Choroid plexus epithelial cell (primary cell): ENCODE measurements at regions not wholly inside any gene's neighbourhood (a gene's known extent, or its start where the extent isn't known, plus 50 kb on each side); places are given as distances from the start of the nearest gene placed in this dataset.

Experiments
- DNase-seq: peaks from one replicate; pipeline ENCODE4 v3.0.0-alpha.2; 2010; ENCODE audit warnings: low read depth
- H3K4me3 ChIP-seq: 2 replicates; pipeline ENCODE4 v1.5.1; 2011; ENCODE audit warnings: low read depth, mild to moderate bottlenecking, control low read depth, low read length, moderate library complexity
- CTCF ChIP-seq: conservative IDR thresholded peaks from 2 replicates; pipeline ENCODE4 v1.5.1; 2011; ENCODE audit warnings: low read depth, mild to moderate bottlenecking, control low read depth, inconsistent platforms, low read length, moderate library complexity

- no peak for TF ChIP-seq CTCF
- no peak for DNase-seq
- H3K4me3 ChIP-seq, result no peak overlapping the region
These were observed 443.1 kb upstream of the FMR1 start for GRCh38 chrX:147468600-147468999.

GRCh38 chrX:147476008-147476407, 435.7 kb upstream of the FMR1 start:
- no peak for TF ChIP-seq CTCF
- DNase-seq, result peak; percentile 1
- no peak overlapping the region for H3K4me3 ChIP-seq

- DNase-seq, result no peak
- H3K4me3 ChIP-seq, result no peak overlapping the region
- TF ChIP-seq CTCF, result no peak
These were observed 432.8 kb upstream of the FMR1 start for GRCh38 chrX:147478899-147479298.

- no peak for TF ChIP-seq CTCF
- H3K4me3 ChIP-seq, result no peak overlapping the region
- DNase-seq, result no peak
These were observed 426.5 kb upstream of the FMR1 start for GRCh38 chrX:147485207-147485606.

GRCh38 chrX:147494365-147494764, 417.4 kb upstream of the FMR1 start:
- no peak for TF ChIP-seq CTCF
- DNase-seq, result no peak
- no peak overlapping the region for H3K4me3 ChIP-seq

- no peak for DNase-seq
- H3K4me3 ChIP-seq, result no peak overlapping the region
- no peak for TF ChIP-seq CTCF
These were observed 412.9 kb upstream of the FMR1 start for GRCh38 chrX:147498796-147499195.

- TF ChIP-seq CTCF, result no peak
- DNase-seq, result no peak
- H3K4me3 ChIP-seq, result no peak overlapping the region
These were observed 388.7 kb upstream of the FMR1 start for GRCh38 chrX:147522981-147523380.
